IPS-18a (cell line): ENCODE measurements at regions not wholly inside any gene's neighbourhood (a gene's known extent, or its start where the extent isn't known, plus 50 kb on each side); places are given as distances from the start of the nearest gene placed in this dataset.

Source experiments
- H3K27ac ChIP-seq: one replicate; pipeline ENCODE4 v1.5.1; 2013; ENCODE audit warnings: low read length
- H3K27me3 ChIP-seq: one replicate; pipeline ENCODE4 v1.6.1; 2013; ENCODE audit warnings: mild to moderate bottlenecking, low read length; ENCODE audit not compliant: control insufficient read depth, insufficient read depth
- H3K36me3 ChIP-seq: one replicate; pipeline ENCODE4 v1.6.1; 2013; ENCODE audit warnings: low read depth, low read length; ENCODE audit not compliant: control insufficient read depth
- H3K4me1 ChIP-seq: one replicate; pipeline ENCODE4 v1.6.1; 2013; ENCODE audit warnings: low read depth, low read length; ENCODE audit not compliant: control insufficient read depth
- H3K4me3 ChIP-seq: one replicate; pipeline ENCODE4 v1.5.1; 2013; ENCODE audit warnings: low read length
- H3K9ac ChIP-seq: one replicate; pipeline ENCODE4 v1.6.1; 2013; ENCODE audit warnings: mild to moderate bottlenecking, low read length, moderate library complexity
- H3K9me3 ChIP-seq: one replicate; pipeline ENCODE4 v1.6.1; 2013; ENCODE audit warnings: low read depth, low read length; ENCODE audit not compliant: control insufficient read depth

DNA sequence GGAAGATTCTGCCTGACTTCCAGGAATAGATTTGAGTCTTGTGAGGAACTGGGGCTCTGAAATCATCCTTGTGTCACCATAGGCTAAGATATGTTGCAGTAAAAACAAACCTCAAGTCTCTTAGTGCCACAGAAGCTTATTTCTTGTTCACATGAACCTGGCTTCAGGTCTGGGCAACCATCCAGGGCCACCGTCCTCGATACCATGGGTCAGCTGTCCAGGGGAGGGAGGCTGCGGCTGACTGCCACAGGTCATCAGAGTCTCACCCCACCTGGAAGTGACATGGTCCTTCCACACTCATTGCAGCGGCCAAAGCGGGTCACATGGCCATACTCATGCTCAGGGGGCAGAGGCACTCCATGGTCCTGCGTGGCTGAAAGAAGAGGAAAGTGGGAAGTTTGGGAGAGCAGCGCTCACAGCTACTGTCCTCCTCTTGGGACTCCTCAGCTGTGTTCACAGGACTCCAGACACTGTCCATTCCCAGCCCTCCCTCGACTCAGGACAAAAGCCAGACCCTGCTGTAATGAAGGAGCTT is 284.5 kb downstream of the CBLN1 start:
- no peaks in the 10 kb centered on the region for H3K9me3 ChIP-seq
- no peak overlapping the region for H3K4me3 ChIP-seq
- no peak overlapping the region for H3K9ac ChIP-seq
- H3K4me1 ChIP-seq, result peaks cover 8% of the 10 kb centered on the region
- no peaks in the 10 kb centered on the region for H3K36me3 ChIP-seq
- no peaks in the 10 kb centered on the region for H3K27me3 ChIP-seq
- H3K27ac ChIP-seq, result no peak overlapping the region

DNA sequence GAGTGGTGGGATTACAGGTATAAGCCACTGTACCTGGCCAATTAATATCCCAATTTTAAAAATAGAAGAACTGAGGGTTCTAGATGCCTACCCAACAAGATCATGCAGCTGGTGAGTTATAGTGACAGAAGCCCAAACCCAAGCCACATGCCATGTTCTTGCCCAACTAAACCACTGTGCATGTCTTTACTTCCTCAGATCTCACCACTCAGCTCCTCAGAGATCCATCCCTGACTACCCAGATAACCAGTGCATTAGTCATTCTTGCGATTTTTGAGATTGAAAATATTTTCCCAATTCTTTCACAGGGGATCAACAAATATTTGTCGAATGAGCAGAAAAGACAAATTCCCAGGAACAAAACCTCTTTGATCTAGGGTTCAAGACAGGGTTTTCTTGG is 303.1 kb downstream of the CBLN1 start:
- H3K4me3 ChIP-seq, result no peak overlapping the region
- no peak overlapping the region for H3K9ac ChIP-seq
- no peaks in the 10 kb centered on the region for H3K9me3 ChIP-seq
- no peaks in the 10 kb centered on the region for H3K36me3 ChIP-seq
- H3K27ac ChIP-seq, result no peak overlapping the region
- H3K4me1 ChIP-seq, result no peaks in the 10 kb centered on the region
- no peaks in the 10 kb centered on the region for H3K27me3 ChIP-seq

DNA sequence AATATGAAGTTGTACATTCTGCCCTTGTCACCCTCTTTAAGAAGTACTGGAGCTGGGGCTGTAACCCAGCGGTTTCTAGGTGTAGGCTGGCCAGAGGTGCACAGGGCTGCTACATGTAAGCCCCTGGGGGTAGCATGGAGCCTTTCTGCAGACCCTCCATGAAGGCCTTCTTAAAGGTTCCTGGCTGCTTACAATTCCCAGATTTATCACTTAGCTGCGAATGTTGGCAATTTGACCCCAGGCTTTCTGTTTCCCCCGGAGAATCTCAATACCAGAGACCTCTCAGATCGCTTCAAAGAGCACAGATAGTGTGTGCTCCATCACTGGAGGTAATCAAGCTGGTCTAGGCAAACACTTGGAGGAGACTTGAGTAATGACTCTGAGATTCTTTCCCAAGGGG is 309.4 kb downstream of the CBLN1 start:
- Histone ChIP-seq H3K4me1 (no peaks in the 10 kb centered on the region), H3K27ac (no peak overlapping the region), H3K9ac (no peak overlapping the region), H3K4me3 (no peak overlapping the region), H3K27me3 (no peaks in the 10 kb centered on the region), H3K9me3 (no peaks in the 10 kb centered on the region), H3K36me3 (no peaks in the 10 kb centered on the region)

DNA sequence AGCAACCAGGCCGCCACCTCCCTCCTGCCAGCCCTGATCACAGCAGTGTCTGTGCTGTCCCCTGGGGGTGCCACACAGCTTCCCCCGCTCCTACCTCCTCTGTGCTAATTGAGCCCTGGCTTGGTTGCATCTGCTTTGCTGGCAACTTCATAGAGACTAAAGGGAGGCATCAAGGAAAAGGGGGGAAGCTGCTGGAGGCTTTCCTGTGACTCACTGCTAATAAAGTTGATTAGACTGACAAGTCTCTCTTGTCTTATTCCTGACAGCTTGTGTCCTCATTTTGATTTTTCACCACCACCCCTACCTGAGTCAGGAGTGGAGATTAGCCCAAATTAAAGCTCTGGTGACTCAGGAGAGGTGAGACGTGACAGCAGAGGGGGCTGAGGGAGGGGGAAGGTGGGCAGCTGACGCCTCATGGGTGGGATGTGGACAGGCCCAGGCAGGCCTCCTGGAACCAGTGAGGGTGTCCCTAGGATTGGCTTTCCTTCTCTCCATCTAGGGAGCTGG is 310.0 kb downstream of the CBLN1 start:
- Histone ChIP-seq H3K27ac (no peak overlapping the region), H3K4me3 (no peak overlapping the region), H3K27me3 (no peaks in the 10 kb centered on the region), H3K36me3 (no peaks in the 10 kb centered on the region), H3K9ac (no peak overlapping the region), H3K4me1 (no peaks in the 10 kb centered on the region), H3K9me3 (no peaks in the 10 kb centered on the region)

- Histone ChIP-seq H3K27ac (no peak overlapping the region), H3K4me3 (no peak overlapping the region), H3K9ac (no peak overlapping the region), H3K27me3 (no peaks in the 10 kb centered on the region), H3K4me1 (no peaks in the 10 kb centered on the region), H3K36me3 (no peaks in the 10 kb centered on the region), H3K9me3 (no peaks in the 10 kb centered on the region)
Measured at GRCh38 chr16:48970216-48970615, 311.4 kb downstream of the CBLN1 start.

GRCh38 chr16:48969611-48970010 is 312.0 kb downstream of the CBLN1 start:
- Histone ChIP-seq H3K9ac (no peak overlapping the region), H3K27ac (no peak overlapping the region), H3K27me3 (no peaks in the 10 kb centered on the region), H3K36me3 (no peaks in the 10 kb centered on the region), H3K9me3 (no peaks in the 10 kb centered on the region), H3K4me1 (no peaks in the 10 kb centered on the region), H3K4me3 (no peak overlapping the region)

- Histone ChIP-seq H3K36me3 (no peaks in the 10 kb centered on the region), H3K27me3 (peaks cover 18% of the 10 kb centered on the region), H3K9me3 (no peaks in the 10 kb centered on the region), H3K9ac (no peak overlapping the region), H3K4me3 (no peak overlapping the region), H3K4me1 (no peaks in the 10 kb centered on the region), H3K27ac (no peak overlapping the region)
Measured at GRCh38 chr16:48965386-48965785, 316.3 kb downstream of the CBLN1 start.

GRCh38 chr16:48963901-48964615 is 317.6 kb downstream of the CBLN1 start:
- no peaks in the 10 kb centered on the region for H3K4me1 ChIP-seq
- H3K27me3 ChIP-seq, result peaks cover 26% of the 10 kb centered on the region
- no peak overlapping the region for H3K4me3 ChIP-seq
- no peak overlapping the region for H3K9ac ChIP-seq
- H3K27ac ChIP-seq, result no peak overlapping the region
- H3K36me3 ChIP-seq, result no peaks in the 10 kb centered on the region
- H3K9me3 ChIP-seq, result no peaks in the 10 kb centered on the region

DNA sequence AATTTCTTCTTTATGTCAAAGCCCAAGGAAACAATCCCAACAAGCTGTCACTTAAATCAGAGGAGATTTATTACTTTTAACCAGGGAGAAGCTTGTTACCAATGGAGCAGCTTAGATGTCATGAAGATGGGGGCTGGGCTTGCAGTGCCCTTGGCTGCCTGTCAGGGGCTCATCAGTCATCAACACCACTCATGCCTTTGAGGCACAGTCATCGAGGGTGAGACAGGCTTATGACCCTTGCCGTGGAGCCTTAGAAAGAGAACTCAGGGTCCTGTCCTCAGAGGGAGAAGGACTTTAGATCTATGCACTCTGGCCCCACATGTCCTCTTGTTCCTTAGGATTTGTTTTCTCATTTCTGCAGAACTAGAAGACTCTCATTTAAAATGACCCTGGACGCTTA is 318.3 kb downstream of the CBLN1 start:
- Histone ChIP-seq H3K4me3 (no peak overlapping the region), H3K9ac (no peak overlapping the region), H3K27ac (no peak overlapping the region), H3K4me1 (no peaks in the 10 kb centered on the region), H3K27me3 (peaks cover 26% of the 10 kb centered on the region), H3K36me3 (no peaks in the 10 kb centered on the region), H3K9me3 (no peaks in the 10 kb centered on the region)

GRCh38 chr16:48961546-48961945 is 320.1 kb downstream of the CBLN1 start:
- no peak overlapping the region for H3K27ac ChIP-seq

GRCh38 chr16:48960830-48961229 is 320.8 kb downstream of the CBLN1 start:
- no peaks in the 10 kb centered on the region for H3K4me1 ChIP-seq

More at GRCh38 chr16:48961546-48961945, 320.1 kb downstream of the CBLN1 start:
- Histone ChIP-seq H3K9me3 (no peaks in the 10 kb centered on the region), H3K9ac (no peak overlapping the region), H3K4me3 (no peak overlapping the region), H3K27me3 (peaks cover 26% of the 10 kb centered on the region), H3K36me3 (no peaks in the 10 kb centered on the region), H3K4me1 (no peaks in the 10 kb centered on the region)

GRCh38 chr16:48959747-48960146 is 321.9 kb downstream of the CBLN1 start:
- peaks cover 26% of the 10 kb centered on the region for H3K27me3 ChIP-seq
- no peaks in the 10 kb centered on the region for H3K4me1 ChIP-seq
- no peak overlapping the region for H3K9ac ChIP-seq
- H3K36me3 ChIP-seq, result no peaks in the 10 kb centered on the region
- no peaks in the 10 kb centered on the region for H3K9me3 ChIP-seq
- H3K4me3 ChIP-seq, result no peak overlapping the region
- no peak overlapping the region for H3K27ac ChIP-seq

More at GRCh38 chr16:48960830-48961229, 320.8 kb downstream of the CBLN1 start:
- Histone ChIP-seq H3K4me3 (no peak overlapping the region), H3K36me3 (no peaks in the 10 kb centered on the region), H3K9me3 (no peaks in the 10 kb centered on the region), H3K27me3 (peaks cover 26% of the 10 kb centered on the region), H3K9ac (no peak overlapping the region), H3K27ac (no peak overlapping the region)
